CD14-positive monocyte (primary cell): ENCODE measurements at regions not wholly inside any gene's neighbourhood (a gene's known extent, or its start where the extent isn't known, plus 50 kb on each side); places are given as distances from the start of the nearest gene placed in this dataset.

Experiments
- DNase-seq, 3 donors: peaks; one replicate each; pipeline ENCODE4 v3.0.0-alpha.2; 2011 to 2022
- H2AFZ ChIP-seq: 2 replicates; pipeline ENCODE4 v1.6.0; 2012; ENCODE audit warnings: mild to moderate bottlenecking, low read depth, low read length, inconsistent platforms; ENCODE audit not compliant: insufficient read depth, poor library complexity, severe bottlenecking
- H3K27ac ChIP-seq, 2 donors: 1 replicate in 1 of 2; 2 replicates in 1 of 2; pipeline ENCODE4 v1.5.1; 2012 to 2013; ENCODE audit warnings: low read length in 2 of 2, control low read depth in 1 of 2, inconsistent platforms in 1 of 2, low read depth in 1 of 2, mild to moderate bottlenecking in 1 of 2
- H3K27me3 ChIP-seq, 2 donors: one replicate each; pipeline versions ENCODE4 v1.6.0 to v1.6.1; 2011 to 2013; ENCODE audit warnings: low read length in 2 of 2; ENCODE audit not compliant: control insufficient read depth in 2 of 2, insufficient read depth in 2 of 2
- H3K36me3 ChIP-seq, 2 donors: replicated peaks in 1 of 2; 1 replicate in 1 of 2; 2 replicates in 1 of 2; pipeline versions ENCODE4 v1.5.1 to v1.6.1; 2012 to 2013; ENCODE audit warnings: low read length in 2 of 2, control low read depth in 1 of 2, inconsistent platforms in 1 of 2, mild to moderate bottlenecking in 1 of 2; ENCODE audit not compliant: insufficient read depth in 2 of 2, control insufficient read depth in 1 of 2
- H3K4me1 ChIP-seq, 2 donors: 1 replicate in 1 of 2; 2 replicates in 1 of 2; pipeline versions ENCODE4 v1.5.1 to v1.6.1; 2012 to 2013; ENCODE audit warnings: low read length in 2 of 2, control low read depth in 1 of 2, inconsistent platforms in 1 of 2, mild to moderate bottlenecking in 1 of 2, moderate library complexity in 1 of 2; ENCODE audit not compliant: insufficient read depth in 2 of 2, control insufficient read depth in 1 of 2
- H3K4me2 ChIP-seq: replicated peaks from 2 replicates; pipeline ENCODE3; 2012; ENCODE audit warnings: low read length, moderate library complexity, mild to moderate bottlenecking; ENCODE audit not compliant: poor library complexity, severe bottlenecking; ENCODE audit errors: extremely low read depth
- H3K4me3 ChIP-seq, 3 experiments: fragments of 200-600 bp in 1 of 3; sonication (generic) in 1 of 3; replicated peaks in 1 of 3; 1 replicate in 2 of 3; 2 replicates in 1 of 3; pipeline ENCODE4 v1.5.1; 2011 to 2013; ENCODE audit warnings: low read length in 3 of 3, mild to moderate bottlenecking in 3 of 3, control low read depth in 2 of 3, low read depth in 2 of 3, inconsistent platforms in 1 of 3, moderate library complexity in 1 of 3
- H3K79me2 ChIP-seq: 2 replicates; pipeline ENCODE4 v1.6.0; 2012; ENCODE audit warnings: mild to moderate bottlenecking, control low read depth, inconsistent platforms, low read length, moderate library complexity; ENCODE audit not compliant: insufficient read depth
- H3K9ac ChIP-seq: 2 replicates; pipeline ENCODE4 v1.6.0; 2017; ENCODE audit warnings: low read length, mild to moderate bottlenecking; ENCODE audit not compliant: insufficient read depth, poor library complexity, severe bottlenecking
- H3K9me3 ChIP-seq, 2 donors: replicated peaks in 1 of 2; 1 replicate in 1 of 2; 2 replicates in 1 of 2; pipeline versions ENCODE4 v1.5.1 to v1.6.1; 2012 to 2013; ENCODE audit warnings: low read length in 2 of 2, control low read depth in 1 of 2; ENCODE audit not compliant: control insufficient read depth in 1 of 2, insufficient read depth in 1 of 2
- H4K20me1 ChIP-seq: 2 replicates; pipeline ENCODE4 v1.6.0; 2012; ENCODE audit warnings: mild to moderate bottlenecking, low read length, control low read depth, moderate library complexity; ENCODE audit not compliant: insufficient read depth
- H3K27ac Mint-ChIP-seq, 7 donors: one replicate each; pipeline ENCODE4 v1.8.0; 2020; ENCODE audit warnings: mild to moderate bottlenecking in 7 of 7, mixed read lengths in 7 of 7, moderate library complexity in 6 of 7, inconsistent platforms in 2 of 7
- H3K27me3 Mint-ChIP-seq, 3 donors: one replicate each; pipeline ENCODE4 v1.8.0; 2021 to 2022; ENCODE audit warnings: low read depth in 3 of 3, mild to moderate bottlenecking in 3 of 3, mixed read lengths in 3 of 3, moderate library complexity in 3 of 3, inconsistent platforms in 1 of 3
- H3K36me3 Mint-ChIP-seq, 2 donors: one replicate each; pipeline ENCODE4 v1.8.0; 2020; ENCODE audit warnings: mixed read lengths in 2 of 2, inconsistent platforms in 1 of 2, mild to moderate bottlenecking in 1 of 2
- H3K4me1 Mint-ChIP-seq: one replicate; pipeline ENCODE4 v1.8.0; 2020; ENCODE audit warnings: mild to moderate bottlenecking, mixed read lengths
- H3K4me3 Mint-ChIP-seq, 2 donors: one replicate each; pipeline ENCODE4 v1.8.0; 2020; ENCODE audit warnings: mild to moderate bottlenecking in 2 of 2, mixed read lengths in 2 of 2, moderate library complexity in 1 of 2
- H3K9me3 Mint-ChIP-seq, 7 donors: one replicate each; pipeline ENCODE4 v1.8.0; 2020 to 2022; ENCODE audit warnings: mixed read lengths in 7 of 7, mild to moderate bottlenecking in 6 of 7, moderate library complexity in 6 of 7, inconsistent platforms in 2 of 7
- WGBS: methylation state at CpG from one replicate; pipeline ENCODE4 v1.1.5; 2013; ENCODE audit warnings: missing lambda C conversion rate; ENCODE audit not compliant: insufficient coverage; 5-methylcytosine and 5-hydroxymethylcytosine counted together
- intact Hi-C, 2 donors: fragments of 100-400 bp; cut with micrococcal nuclease; formaldehyde crosslinking; loops; one replicate each; pipeline versions ENCODE4 v1.15.0 to v1.15.1; 2023
- TF ChIP-seq, protein P1 (sequence below): fragments of 200-600 bp; IDR thresholded peaks from one replicate; pipeline ENCODE4 v1.8.0; 2022; ENCODE audit warnings: antibody characterized with exemption, mild to moderate bottlenecking

DNA sequence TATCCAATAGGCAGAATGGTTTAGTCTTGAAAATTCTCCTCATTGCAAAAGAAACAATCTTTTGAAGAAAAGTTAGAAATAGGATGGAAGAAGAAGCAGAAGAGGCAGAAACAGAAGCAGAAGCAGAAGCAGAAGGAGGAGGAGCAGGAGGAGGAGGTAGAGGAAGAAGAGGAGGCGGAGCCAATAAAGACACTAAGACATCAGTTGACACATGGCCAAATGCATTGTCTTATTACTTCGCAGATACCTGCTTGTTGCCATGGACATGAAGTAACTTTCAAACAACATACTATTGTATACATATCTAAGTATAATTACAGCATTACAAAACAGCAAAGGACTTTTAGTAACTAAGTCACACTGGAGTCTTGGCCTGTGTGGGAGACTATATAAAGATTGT lies 606.3 kb downstream of the METTL4 start:
- H3K9me3 ChIP-seq = no peaks in the 10 kb centered on the region
- WGBS = no CpG with 5 or more reads among the region's 2 CpGs
- no peaks in the 10 kb centered on the region for H3K27me3 ChIP-seq
- H2AFZ ChIP-seq = no peak overlapping the region
- TF ChIP-seq, protein P1, sequence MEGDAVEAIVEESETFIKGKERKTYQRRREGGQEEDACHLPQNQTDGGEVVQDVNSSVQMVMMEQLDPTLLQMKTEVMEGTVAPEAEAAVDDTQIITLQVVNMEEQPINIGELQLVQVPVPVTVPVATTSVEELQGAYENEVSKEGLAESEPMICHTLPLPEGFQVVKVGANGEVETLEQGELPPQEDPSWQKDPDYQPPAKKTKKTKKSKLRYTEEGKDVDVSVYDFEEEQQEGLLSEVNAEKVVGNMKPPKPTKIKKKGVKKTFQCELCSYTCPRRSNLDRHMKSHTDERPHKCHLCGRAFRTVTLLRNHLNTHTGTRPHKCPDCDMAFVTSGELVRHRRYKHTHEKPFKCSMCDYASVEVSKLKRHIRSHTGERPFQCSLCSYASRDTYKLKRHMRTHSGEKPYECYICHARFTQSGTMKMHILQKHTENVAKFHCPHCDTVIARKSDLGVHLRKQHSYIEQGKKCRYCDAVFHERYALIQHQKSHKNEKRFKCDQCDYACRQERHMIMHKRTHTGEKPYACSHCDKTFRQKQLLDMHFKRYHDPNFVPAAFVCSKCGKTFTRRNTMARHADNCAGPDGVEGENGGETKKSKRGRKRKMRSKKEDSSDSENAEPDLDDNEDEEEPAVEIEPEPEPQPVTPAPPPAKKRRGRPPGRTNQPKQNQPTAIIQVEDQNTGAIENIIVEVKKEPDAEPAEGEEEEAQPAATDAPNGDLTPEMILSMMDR = no peak
- no peak overlapping the region for H3K9ac ChIP-seq
- H4K20me1 ChIP-seq = no peaks in the 10 kb centered on the region
- H3K27ac ChIP-seq = no peak overlapping the region
- no peaks in the 10 kb centered on the region for H3K79me2 ChIP-seq
- no peak overlapping the region for H3K4me3 ChIP-seq
- H3K36me3 ChIP-seq = no peaks in the 10 kb centered on the region
- Mint-ChIP-seq H3K36me3 (no peaks in the 10 kb centered on the region), H3K4me3 (no peak overlapping the region), H3K27ac (peak overlapping the region in 1 of 7 donors; percentile 65), H3K27me3 (peaks cover 0 to 2% (median 0%) of the 10 kb centered on the region in 3 donors), H3K4me1 (no peaks in the 10 kb centered on the region), H3K9me3 (peaks cover 0 to 3% (median 0%) of the 10 kb centered on the region in 7 donors)
- intact Hi-C loops = no loop called here
- DNase-seq = no peak
- H3K4me1 ChIP-seq = no peaks in the 10 kb centered on the region
- H3K4me2 ChIP-seq = no peak overlapping the region

DNA sequence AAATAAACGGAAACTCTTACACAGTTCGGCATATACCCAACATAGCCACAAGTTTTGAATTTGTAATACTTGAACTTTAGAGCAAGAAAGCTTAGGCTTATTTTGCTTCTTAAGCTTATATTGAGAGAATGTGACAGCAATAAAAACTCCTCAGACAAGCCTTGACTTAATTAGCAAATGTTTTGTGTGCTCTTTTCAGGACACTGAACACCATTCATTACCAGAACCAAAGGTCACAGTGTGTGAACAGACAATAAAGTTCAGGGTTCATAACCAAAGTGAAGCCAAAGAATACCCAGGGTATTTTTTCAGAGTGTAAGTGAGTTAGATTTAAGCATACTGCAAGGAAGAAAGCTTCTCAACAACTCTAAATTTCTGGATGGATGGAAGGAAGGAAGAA lies 605.8 kb downstream of the METTL4 start:
- Histone ChIP-seq H3K4me1 (no peaks in the 10 kb centered on the region), H2AFZ (no peak overlapping the region), H3K36me3 (no peaks in the 10 kb centered on the region), H3K4me2 (no peak overlapping the region), H3K4me3 (no peak overlapping the region), H3K9me3 (no peaks in the 10 kb centered on the region), H3K27ac (no peak overlapping the region), H3K79me2 (no peaks in the 10 kb centered on the region), H3K9ac (no peak overlapping the region), H4K20me1 (no peaks in the 10 kb centered on the region), H3K27me3 (no peaks in the 10 kb centered on the region)
- TF ChIP-seq, protein P1 = no peak
- Mint-ChIP-seq H3K4me3 (no peak overlapping the region), H3K27ac (no peak overlapping the region), H3K9me3 (peaks cover 0 to 1% (median 0%) of the 10 kb centered on the region in 7 donors), H3K4me1 (no peaks in the 10 kb centered on the region), H3K27me3 (peaks cover 0 to under 1% (median 0%) of the 10 kb centered on the region in 3 donors), H3K36me3 (no peaks in the 10 kb centered on the region)
- intact Hi-C loops = no loop called here
- WGBS = no CpG with 5 or more reads among the region's 2 CpGs
- DNase-seq = no peak
